GM12878 (cell line): ENCODE measurements at regions not wholly inside any gene's neighbourhood (a gene's known extent, or its start where the extent isn't known, plus 50 kb on each side); places are given as distances from the start of the nearest gene placed in this dataset.

ENCODE experiments used
- ATAC-seq: fragments of 200-7000 bp; cut with Tn5 transposase; 3 replicates; pipeline ENCODE4 v1.9.1; 2020; ENCODE audit warnings: mild to moderate bottlenecking, moderate library complexity
- BruUV-seq: library from RNA; stranded (reverse); fragments of 400-500 nt; replicated peaks from 2 replicates; lab custom pipeline; 2021; lab: Mats Ljungman, UMichigan
- CTCF ChIA-PET: fragments of 300-600 bp; sonication (Branson Sonifier 250); formaldehyde crosslinking; extraction: SDS; loops from one replicate; lab custom pipeline; 2021; ENCODE audit warnings: inconsistent platforms; lab: Yijun Ruan, JAX
- POLR2A ChIA-PET: fragments of 350-600 bp; formaldehyde crosslinking; extraction: SDS; loops from one replicate; lab custom pipeline; 2021; ENCODE audit warnings: inconsistent platforms; lab: Charles Lee
- RAD21 ChIA-PET: fragments of 300-600 bp; sonication (Branson Sonifier 250); formaldehyde crosslinking; loops from one replicate; lab custom pipeline; 2023; ENCODE audit warnings: antibody characterized with exemption; ENCODE audit not compliant: unreplicated experiment; lab: Charles Lee
- SMC1A ChIA-PET: fragments of 300-600 bp; sonication (Branson Sonifier 250); formaldehyde crosslinking; loops from one replicate; lab custom pipeline; 2023; ENCODE audit not compliant: unreplicated experiment, uncharacterized antibody; lab: Charles Lee
- DNase-seq: peaks from one replicate; pipeline ENCODE4 v3.0.0-alpha.2; 2011; ENCODE audit warnings: low read depth, low spot score
- FAIRE-seq: peaks from 3 replicates; lab custom pipeline; 2011; peaks lifted over from hg19 to GRCh38; lab: Jason Lieb, UNC
- H2AFZ ChIP-seq: 2 replicates; pipeline ENCODE4 v1.6.0; 2011; ENCODE audit warnings: low read depth, low read length, control low read depth; ENCODE audit not compliant: control insufficient read depth
- H3K27ac ChIP-seq: 2 replicates; pipeline ENCODE4 v1.5.1; 2011; ENCODE audit warnings: control low read depth; ENCODE audit not compliant: control insufficient read depth, insufficient read depth
- H3K27me3 ChIP-seq, 2 experiments: replicated peaks in 1 of 2; 2 replicates each; pipeline versions ENCODE4 v1.6.0 to v1.6.1; 2011; ENCODE audit warnings: low read length in 1 of 2; ENCODE audit not compliant: control insufficient read depth in 2 of 2, insufficient read depth in 2 of 2
- H3K36me3 ChIP-seq, 2 experiments: 2 replicates each; pipeline ENCODE4 v1.5.1; 2011; ENCODE audit warnings: low read length in 1 of 2; ENCODE audit not compliant: control insufficient read depth in 2 of 2, insufficient read depth in 2 of 2
- H3K4me1 ChIP-seq: 2 replicates; pipeline ENCODE4 v1.6.1; 2011; ENCODE audit warnings: mild to moderate bottlenecking, low read length, moderate library complexity, mixed read lengths; ENCODE audit not compliant: control insufficient read depth, insufficient read depth
- H3K4me2 ChIP-seq: 2 replicates; pipeline ENCODE4 v1.6.0; 2011; ENCODE audit warnings: control low read depth; ENCODE audit not compliant: control insufficient read depth, insufficient read depth
- H3K4me3 ChIP-seq: fragments of 200-600 bp; sonication (generic); 2 replicates; pipeline ENCODE4 v1.5.1; 2016
- H3K79me2 ChIP-seq: 2 replicates; pipeline ENCODE4 v1.6.0; 2011; ENCODE audit warnings: low read length; ENCODE audit not compliant: control insufficient read depth, insufficient read depth
- H3K9ac ChIP-seq: 2 replicates; pipeline ENCODE4 v1.8.0; 2011; ENCODE audit warnings: low read length, control low read depth, mixed read lengths; ENCODE audit not compliant: control insufficient read depth, insufficient read depth
- H3K9me3 ChIP-seq: replicated peaks from 3 replicates; pipeline ENCODE4 v1.5.1; 2011; ENCODE audit warnings: mild to moderate bottlenecking, low read length; ENCODE audit not compliant: control insufficient read depth, insufficient read depth
- H4K20me1 ChIP-seq: 2 replicates; pipeline ENCODE4 v1.6.0; 2011; ENCODE audit not compliant: control insufficient read depth, insufficient read depth
- EZH2 ChIP-seq: IDR thresholded peaks from 2 replicates; pipeline ENCODE4 v1.6.1; 2012; ENCODE audit warnings: low read depth, mild to moderate bottlenecking, control low read depth, inconsistent platforms, low read length, borderline replicate concordance; ENCODE audit not compliant: control insufficient read depth
- RELB ChIP-seq: fragments of 450-650 bp; IDR thresholded peaks from 2 replicates; pipeline ENCODE4 v1.6.1; 2017; ENCODE audit warnings: low read depth, mild to moderate bottlenecking, moderate library complexity
- WGBS: methylation state at CpG from one replicate; pipeline ENCODE4 v1.1.6; 2016; ENCODE audit warnings: low lambda C conversion rate; ENCODE audit not compliant: insufficient replicate concordance, insufficient coverage; ENCODE audit errors: missing lambda C conversion rate; 5-methylcytosine and 5-hydroxymethylcytosine counted together
- in situ Hi-C: fragments of 300-500 bp; cut with MboI; formaldehyde crosslinking; loops from 9 replicates; pipeline ENCODE4 v1.14.3; 2018; ENCODE audit warnings: mixed read lengths
- intact Hi-C: fragments of 100-400 bp; cut with micrococcal nuclease; formaldehyde crosslinking; loops from one replicate; pipeline ENCODE4 v1.14.2; 2022; ENCODE audit not compliant: unreplicated experiment
- TF ChIP-seq, protein P1 (sequence below): fragments of 450-650 bp; conservative IDR thresholded peaks from 2 replicates; pipeline ENCODE4 v1.6.1; 2017; ENCODE audit warnings: mild to moderate bottlenecking, moderate library complexity

GRCh38 chr5:173823721-173824567 lies 64.2 kb upstream of the CPEB4 start:
- no TSS peak for BruUV-seq
- Histone ChIP-seq H3K4me1 (peaks cover 55% of the 10 kb centered on the region), H3K9ac (no peak overlapping the region; the same call in 1 of the 2 replicates), H3K9me3 (peaks cover 14% of the 10 kb centered on the region; the same call in 2 of the 3 replicates), H3K4me3 (no peak overlapping the region), H3K4me2 (peak overlapping the region; percentile 54), H3K27me3 (no peaks in the 10 kb centered on the region), H3K79me2 (no peaks in the 10 kb centered on the region), H2AFZ (peak overlapping the region; percentile 59), H3K36me3 (no peaks in the 10 kb centered on the region), H3K27ac (peak overlapping the region; percentile 96), H4K20me1 (no peaks in the 10 kb centered on the region)
- no peak for FAIRE-seq
- 85% methylated on average over 10 of the region's 10 CpGs for WGBS
- no peak for ATAC-seq
- ChIA-PET RAD21 (interaction anchor here (0.8 to 15.3 kb wide), 13 partner anchors 9 to 197 kb away, joined by 3 to 395 read pairs (median 4); partner anchors contain the start of gene CPEB4), SMC1A (interaction anchor here (0.6 to 19.8 kb wide), 21 partner anchors 9 to 206 kb away, joined by 3 to 283 read pairs (median 5); partner anchors contain the start of gene CPEB4), POLR2A (interaction anchor here (0.9 to 15.5 kb wide), 7 partner anchors 8 to 144 kb away, joined by 3 to 240 read pairs (median 6); partner anchors contain the start of gene CPEB4), CTCF (interaction anchor here (0.9 to 7.3 kb wide), 11 partner anchors 36 to 208 kb away, joined by 3 to 87 read pairs (median 6); no protein-coding TSS in a partner anchor)
- intact Hi-C loops (loop anchor here (2.0 to 5.0 kb wide), 6 partner anchors 79 to 207 kb away; partner anchors contain the start of gene BOD1), in situ Hi-C loops (loop anchor here (5.0 kb wide), 2 partner anchors 63 to 82 kb away; partner anchors contain the start of gene CPEB4)
- no peak for TF ChIP-seq EZH2
- peak; percentile 16; the same call in 1 of the 2 replicates for TF ChIP-seq RELB
- TF ChIP-seq, protein P1, sequence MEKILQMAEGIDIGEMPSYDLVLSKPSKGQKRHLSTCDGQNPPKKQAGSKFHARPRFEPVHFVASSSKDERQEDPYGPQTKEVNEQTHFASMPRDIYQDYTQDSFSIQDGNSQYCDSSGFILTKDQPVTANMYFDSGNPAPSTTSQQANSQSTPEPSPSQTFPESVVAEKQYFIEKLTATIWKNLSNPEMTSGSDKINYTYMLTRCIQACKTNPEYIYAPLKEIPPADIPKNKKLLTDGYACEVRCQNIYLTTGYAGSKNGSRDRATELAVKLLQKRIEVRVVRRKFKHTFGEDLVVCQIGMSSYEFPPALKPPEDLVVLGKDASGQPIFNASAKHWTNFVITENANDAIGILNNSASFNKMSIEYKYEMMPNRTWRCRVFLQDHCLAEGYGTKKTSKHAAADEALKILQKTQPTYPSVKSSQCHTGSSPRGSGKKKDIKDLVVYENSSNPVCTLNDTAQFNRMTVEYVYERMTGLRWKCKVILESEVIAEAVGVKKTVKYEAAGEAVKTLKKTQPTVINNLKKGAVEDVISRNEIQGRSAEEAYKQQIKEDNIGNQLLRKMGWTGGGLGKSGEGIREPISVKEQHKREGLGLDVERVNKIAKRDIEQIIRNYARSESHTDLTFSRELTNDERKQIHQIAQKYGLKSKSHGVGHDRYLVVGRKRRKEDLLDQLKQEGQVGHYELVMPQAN, result no peak
- no peak for DNase-seq
